HG03139 (cell line): ENCODE measurements at regions not wholly inside any gene's neighbourhood (a gene's known extent, or its start where the extent isn't known, plus 50 kb on each side); places are given as distances from the start of the nearest gene placed in this dataset.

ENCODE experiments used
- ATAC-seq: cut with Tn5 transposase; IDR thresholded peaks from one replicate; pipeline ENCODE4 v1.9.1; 2021; ENCODE audit not compliant: unreplicated experiment

- ATAC-seq: no peak
Measured at GRCh38 chr17:34198519-34198918, 56.6 kb upstream of the CCL2 start.

- no peak for ATAC-seq
Measured at GRCh38 chr17:34199454-34199853, 55.6 kb upstream of the CCL2 start.

- no peak for ATAC-seq
Measured at GRCh38 chr17:34199932-34200534, 55.1 kb upstream of the CCL2 start.

GRCh38 chr17:34201225-34201624 is 53.9 kb upstream of the CCL2 start:
- no peak for ATAC-seq

GRCh38 chr17:34201767-34202166 is 53.3 kb upstream of the CCL2 start:
- ATAC-seq: no peak

GRCh38 chr17:34203018-34203638 is 52.0 kb upstream of the CCL2 start:
- no peak for ATAC-seq

GRCh38 chr17:34204402-34204801 is 50.7 kb upstream of the CCL2 start:
- no peak for ATAC-seq
